HG02973 (cell line): ENCODE measurements at regions not wholly inside any gene's neighbourhood (a gene's known extent, or its start where the extent isn't known, plus 50 kb on each side); places are given as distances from the start of the nearest gene placed in this dataset.
"Not testable (repeated sequence)": the region's sequence is repeated elsewhere in the genome, so short reads cannot be mapped to it uniquely, and the experiment has no call there.

ENCODE experiments used
- ATAC-seq: cut with Tn5 transposase; IDR thresholded peaks from one replicate; pipeline ENCODE4 v1.9.1; 2021; ENCODE audit warnings: moderate library complexity; ENCODE audit not compliant: unreplicated experiment

GRCh38 chr14:85187521-85187920 lies 342.4 kb upstream of the FLRT2 start:
- no peak for ATAC-seq

DNA sequence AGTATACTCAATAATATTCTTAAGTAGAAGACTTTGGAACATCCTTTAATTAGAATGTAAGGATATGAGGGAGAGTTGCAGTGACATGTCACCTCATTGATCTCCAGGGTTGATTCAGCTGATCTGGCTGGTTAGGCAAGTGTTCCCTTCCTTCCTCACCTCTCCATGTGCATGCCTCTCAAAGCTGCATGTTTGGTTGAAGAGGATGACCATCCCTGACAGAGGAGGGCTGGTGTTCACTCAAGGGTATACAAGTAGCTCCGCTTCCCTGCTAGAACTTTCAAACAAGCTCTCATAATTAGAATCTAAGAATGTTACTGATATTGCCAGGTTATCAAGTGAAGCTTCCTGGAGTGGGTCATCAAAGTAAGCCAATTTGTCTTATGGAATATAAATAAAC lies 341.1 kb upstream of the FLRT2 start:
- no peak for ATAC-seq

GRCh38 chr14:85189253-85189652 lies 340.7 kb upstream of the FLRT2 start:
- not testable (repeated sequence) for ATAC-seq

GRCh38 chr14:85190251-85190650 lies 339.7 kb upstream of the FLRT2 start:
- ATAC-seq: no peak

DNA sequence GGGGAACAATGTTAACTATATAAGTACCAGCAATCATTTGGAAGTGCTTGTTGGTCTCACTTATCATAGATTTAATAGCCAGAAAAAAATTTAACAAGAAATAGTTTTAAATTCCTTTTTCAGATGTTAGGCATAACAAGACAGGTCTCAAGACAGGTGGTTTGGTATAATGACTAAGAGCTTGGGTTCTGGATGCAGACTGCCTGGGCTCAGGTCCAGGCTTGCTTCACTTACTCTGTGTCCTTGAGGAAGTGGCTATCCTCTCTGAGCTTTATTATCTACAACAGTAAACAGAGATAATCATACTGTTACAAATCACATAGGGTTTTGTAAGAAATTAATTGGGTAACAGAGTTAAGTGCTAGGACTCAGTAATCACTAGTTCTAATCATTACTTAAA lies 338.0 kb upstream of the FLRT2 start:
- no peak for ATAC-seq

- ATAC-seq: no peak
Measured at GRCh38 chr14:85195872-85196477, 334.0 kb upstream of the FLRT2 start.

DNA sequence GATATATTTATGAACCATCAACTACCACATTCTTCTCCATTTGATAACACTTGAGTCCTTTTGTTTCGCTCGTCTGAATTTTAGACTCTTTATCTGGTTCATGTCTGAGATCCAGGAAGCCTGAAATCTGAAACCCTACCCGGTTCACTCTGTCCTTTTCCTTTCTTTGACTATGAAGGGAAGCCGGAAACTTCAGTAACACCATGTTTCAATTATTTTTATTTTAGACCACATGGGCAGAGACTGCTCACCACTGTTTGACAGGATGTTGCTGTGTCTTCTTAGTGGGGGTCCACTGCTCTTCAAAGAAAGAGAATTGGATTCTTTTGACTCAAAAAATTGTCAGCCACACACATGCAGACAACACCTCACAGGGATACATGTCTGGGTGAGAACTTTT lies 331.9 kb upstream of the FLRT2 start:
- no peak for ATAC-seq

DNA sequence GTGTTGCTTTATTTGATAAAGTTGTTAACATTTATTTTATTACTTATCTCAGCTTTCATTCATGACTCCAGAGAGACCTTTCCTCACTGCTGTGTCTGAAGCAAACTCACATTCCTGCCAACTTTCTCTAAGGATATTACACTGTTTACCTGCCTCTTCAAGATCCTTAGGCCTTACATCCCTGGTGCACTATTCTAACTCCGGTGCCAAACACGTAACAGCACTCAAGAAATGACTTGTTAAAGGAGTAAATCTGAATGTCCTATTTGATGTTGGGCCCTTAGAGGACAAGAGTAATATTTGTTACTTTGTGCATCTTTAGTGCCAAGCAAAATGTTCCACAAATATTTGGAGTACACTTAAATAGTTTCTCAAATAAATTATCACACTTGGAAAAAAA lies 324.1 kb upstream of the FLRT2 start:
- ATAC-seq: no peak

- ATAC-seq: no peak
Measured at GRCh38 chr14:85214471-85214870, 315.5 kb upstream of the FLRT2 start.

DNA sequence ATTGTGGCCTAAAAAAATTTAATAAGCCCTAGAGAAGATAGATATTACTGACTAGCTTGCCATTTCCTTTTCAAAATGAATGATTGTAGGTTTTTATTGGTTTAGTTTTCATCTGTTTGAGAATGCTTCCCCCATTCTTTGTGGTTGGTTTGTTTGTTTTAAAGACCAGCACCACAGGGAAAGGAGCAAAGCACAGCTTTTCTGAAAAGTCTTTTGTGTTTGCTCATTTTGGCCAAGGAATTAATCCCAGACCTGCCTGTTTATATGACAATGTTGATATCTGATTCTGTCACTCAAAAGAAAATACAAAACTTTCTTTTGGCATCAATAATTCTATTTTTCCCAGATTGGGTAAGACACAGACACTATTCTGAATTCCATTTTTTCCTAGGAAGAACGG lies 312.5 kb upstream of the FLRT2 start:
- no peak for ATAC-seq

GRCh38 chr14:85218982-85219381 lies 311.0 kb upstream of the FLRT2 start:
- no peak for ATAC-seq

DNA sequence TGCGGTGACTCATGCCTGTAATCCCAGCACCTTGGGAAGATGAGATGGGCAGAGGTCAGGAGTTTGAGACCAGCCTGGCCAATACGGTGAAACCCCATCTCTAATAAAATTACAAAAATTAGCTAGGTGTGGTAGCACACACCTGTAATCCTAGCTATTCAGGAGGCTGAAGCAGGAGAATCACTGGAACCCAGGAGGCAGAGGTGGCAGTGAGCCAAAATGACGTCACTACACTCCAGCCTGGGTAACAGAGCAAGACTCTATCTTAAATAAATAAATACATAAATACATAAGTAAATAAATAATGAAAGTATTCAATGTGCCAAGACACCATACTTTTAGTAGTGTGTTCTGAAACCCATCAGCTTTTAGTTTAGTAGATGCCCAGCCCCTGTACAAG lies 308.1 kb upstream of the FLRT2 start:
- no peak for ATAC-seq

DNA sequence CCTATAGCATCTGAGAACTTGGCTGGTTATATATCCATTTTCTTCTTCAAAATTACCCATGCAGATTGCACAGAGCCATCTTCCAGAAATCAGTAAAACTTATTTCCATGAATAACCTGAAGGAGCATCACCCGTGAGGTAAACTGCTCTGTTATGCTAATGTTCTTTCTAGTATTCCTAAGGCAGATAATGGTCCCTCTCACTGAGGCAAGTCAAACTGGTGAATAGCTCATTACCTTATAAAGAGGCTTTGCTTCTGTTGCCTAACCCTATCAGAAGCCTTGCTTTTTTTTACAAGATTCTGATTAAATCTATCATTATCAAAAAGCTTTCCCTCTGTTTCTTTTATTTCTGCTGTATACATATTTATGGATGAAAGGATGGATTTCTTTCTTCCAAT lies 307.6 kb upstream of the FLRT2 start:
- ATAC-seq: no peak

GRCh38 chr14:85223667-85224066 lies 306.3 kb upstream of the FLRT2 start:
- ATAC-seq: no peak

DNA sequence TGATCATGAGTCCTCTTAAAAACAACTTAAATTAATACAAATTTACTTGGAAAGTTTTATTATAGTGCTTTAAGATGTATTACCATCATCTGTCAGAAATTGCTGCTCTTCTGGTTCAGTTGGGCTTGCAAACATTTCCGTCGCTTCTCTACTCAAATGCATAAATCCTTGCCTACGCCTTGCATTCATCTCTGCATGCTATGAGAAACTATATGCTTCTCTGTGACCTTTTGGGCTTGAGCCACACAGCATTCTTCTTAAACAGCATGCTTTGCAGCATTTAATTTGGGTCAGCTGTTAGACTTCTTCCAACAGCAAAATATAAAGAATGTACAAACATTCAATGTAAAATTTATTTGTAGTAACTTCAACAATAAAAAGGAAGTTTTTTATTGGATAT lies 305.7 kb upstream of the FLRT2 start:
- no peak for ATAC-seq

GRCh38 chr14:85233756-85234155 lies 296.2 kb upstream of the FLRT2 start:
- ATAC-seq: no peak

DNA sequence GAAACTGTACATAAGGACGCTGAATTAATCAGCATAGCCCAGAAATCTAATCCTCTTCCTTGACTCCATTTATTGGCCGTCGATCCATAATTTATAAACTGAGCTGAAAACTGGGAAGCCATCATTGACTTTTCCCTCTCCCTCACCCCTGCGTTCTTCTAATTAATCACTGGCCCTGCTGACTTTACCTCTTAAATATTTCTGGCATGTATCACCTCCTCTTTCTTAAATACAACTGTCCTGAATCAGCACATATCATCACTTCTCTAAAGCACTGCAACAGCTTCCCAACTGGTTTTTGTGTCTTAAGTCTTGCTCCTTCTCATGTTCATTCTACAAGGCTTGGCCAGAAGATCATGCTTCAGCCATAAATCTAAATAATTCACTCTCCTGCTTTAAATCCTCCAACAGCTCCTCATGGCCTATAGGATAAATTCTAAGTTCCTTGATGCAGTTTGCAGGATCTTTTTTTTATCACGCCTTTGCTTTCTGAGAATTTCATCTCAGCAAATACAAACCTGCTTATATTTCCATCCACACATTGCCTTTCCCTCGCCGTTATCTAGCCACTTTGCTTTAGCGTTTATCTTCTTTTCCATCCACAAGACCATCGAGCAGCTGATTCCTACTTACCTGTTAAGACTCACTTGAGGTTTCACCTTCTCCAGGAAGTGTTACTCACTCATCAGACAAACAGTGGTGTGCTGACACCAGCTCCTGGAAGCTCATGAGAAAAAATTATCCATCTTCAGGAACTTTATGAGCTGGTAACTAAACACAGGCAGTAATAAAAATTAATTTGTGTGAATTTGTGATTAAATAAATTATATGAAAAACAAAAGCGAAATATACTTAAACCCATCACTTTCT lies 295.6 kb upstream of the FLRT2 start:
- ATAC-seq: no peak

GRCh38 chr14:85235868-85236267 lies 294.1 kb upstream of the FLRT2 start:
- ATAC-seq: no peak

- no peak for ATAC-seq
Measured at GRCh38 chr14:85236296-85236695, 293.6 kb upstream of the FLRT2 start.

- ATAC-seq: no peak
Measured at GRCh38 chr14:85239791-85240190, 290.2 kb upstream of the FLRT2 start.

DNA sequence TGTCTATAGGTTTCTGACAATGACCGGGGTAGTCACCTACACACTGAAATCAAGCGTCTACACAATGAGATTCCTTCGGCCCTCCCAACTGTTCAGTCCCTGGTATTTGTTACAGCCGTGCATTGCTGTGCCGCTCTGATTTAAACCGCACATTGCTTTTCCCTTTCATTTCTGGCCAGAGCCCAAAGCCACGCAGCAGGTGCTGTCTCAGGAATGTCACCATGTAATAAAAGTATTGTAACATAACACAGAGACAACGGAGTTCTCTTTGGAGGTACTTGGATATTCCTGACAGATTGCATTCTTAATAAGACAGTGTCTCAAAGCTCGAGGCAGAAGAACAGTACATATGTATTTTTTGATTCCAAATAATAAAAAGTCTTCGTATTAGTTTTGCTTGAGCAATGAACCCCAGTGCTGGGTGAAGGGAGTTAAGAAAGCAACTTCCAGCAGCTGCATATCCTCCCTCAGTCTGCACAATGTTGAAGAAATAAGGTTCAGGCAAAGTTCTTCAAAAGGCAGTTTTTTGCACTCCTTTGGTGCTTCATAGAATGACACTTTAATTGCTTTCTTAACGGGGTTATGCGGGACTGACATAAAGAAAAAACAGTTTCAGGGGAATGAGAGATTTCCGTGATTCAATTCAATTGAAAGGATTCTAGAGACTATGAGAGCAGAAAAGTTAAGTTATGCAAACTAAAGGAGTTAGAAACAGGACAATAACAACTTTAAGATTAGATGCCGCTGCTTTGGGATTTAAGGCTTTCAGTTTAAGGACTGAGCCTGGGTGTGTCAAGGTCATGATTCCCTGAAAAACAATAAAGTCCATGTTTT lies 288.7 kb upstream of the FLRT2 start:
- no peak for ATAC-seq

DNA sequence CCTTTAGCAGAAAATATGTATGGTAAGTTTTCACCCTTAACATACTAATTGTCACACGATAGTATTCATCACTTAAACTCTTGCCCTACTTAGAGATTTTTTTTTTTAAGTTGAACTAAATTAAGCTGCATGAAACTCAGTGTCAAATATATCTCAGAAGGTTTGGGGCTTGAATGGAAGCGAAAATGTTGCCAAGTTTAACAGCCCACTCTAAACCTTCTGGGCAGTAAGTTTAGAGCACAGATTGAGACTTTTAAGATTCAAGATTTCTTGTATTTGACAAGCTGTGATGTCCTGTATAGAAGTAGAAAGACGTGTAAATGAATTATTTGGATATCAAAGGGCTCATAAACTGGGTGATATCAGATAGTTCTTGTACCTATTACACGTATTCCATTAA lies 287.3 kb upstream of the FLRT2 start:
- ATAC-seq: no peak
